MV-4-11 (cell line): ENCODE measurements at regions not wholly inside any gene's neighbourhood (a gene's known extent, or its start where the extent isn't known, plus 50 kb on each side); places are given as distances from the start of the nearest gene placed in this dataset.

ENCODE experiments used
- DNase-seq: peaks from one replicate; lab custom pipeline; 2025; lab: John Stamatoyannopoulos, UW

DNA sequence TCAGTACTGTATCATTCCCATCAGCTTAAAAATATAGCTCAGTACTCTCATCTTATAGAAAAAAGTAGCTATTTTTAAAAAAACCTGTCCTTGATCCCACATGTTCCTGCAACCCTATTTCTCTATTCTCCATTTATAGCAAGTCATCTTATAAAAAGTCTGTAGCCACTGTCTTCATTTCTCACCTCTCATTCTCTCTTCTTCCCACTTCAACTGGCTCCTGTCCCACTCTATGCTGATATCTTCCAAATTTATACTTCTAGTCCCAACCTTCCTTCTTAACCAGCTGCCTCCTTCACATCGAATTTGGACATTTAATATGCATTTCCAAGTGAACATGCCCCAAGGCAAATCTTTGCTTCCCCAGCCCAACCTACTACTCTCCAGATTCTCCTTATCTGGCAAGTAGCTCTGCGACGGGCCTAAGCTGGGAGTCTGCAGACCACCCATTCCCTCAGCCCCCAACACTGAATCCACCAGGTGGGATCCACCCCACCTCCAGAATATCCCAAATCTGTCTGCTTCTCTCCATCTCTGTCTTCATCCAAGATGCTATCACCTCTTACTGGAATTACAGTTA, 52.0 kb upstream of the TANC2 start:
- no peak for DNase-seq

GRCh38 chr17:62912363-62912762, 53.7 kb upstream of the TANC2 start:
- DNase-seq: no peak

DNA sequence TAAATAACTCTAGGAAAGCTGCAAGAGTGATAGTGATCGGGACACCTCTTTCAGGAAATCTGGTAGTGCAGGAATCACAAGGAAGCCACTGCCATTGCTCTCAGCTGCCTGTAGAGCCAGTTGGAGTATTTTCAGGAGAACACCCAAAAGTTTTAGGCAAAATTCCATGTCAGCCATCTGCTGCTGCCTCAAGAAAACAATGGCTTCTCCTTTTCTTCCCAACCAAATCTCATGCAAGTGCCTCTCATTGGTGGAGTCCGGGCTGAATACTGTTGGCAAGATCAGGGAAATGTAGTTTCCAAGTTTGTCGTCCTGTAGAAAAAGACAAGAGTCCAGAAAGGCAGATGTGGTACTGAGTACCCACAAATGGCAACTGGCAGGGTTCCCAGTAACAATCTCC, 54.9 kb upstream of the TANC2 start:
- no peak for DNase-seq

- DNase-seq: no peak
Measured at GRCh38 chr17:62910277-62910676, 55.8 kb upstream of the TANC2 start.

DNA sequence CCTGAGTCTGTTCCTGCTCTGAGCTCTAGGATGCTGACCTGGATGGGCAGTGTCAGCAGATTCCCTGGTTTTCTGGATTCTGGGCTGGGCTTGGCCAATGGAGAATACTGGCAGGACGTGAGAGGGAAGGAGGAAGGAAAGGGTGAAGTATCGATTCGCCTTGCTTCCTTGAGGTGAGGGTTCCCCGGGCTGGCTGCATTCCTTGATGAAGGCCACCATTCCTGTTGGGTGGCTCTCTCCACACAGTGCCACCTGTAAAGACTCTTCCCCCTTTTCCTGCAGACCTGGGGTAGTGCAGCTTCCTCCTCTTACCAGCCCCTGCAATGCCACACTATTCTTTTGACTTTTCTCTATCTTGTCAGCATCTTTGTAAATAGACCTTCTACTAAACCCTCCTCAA, 58.1 kb upstream of the TANC2 start:
- no peak for DNase-seq

- no peak for DNase-seq
Measured at GRCh38 chr17:62906881-62907280, 59.2 kb upstream of the TANC2 start.

GRCh38 chr17:62905233-62905632, 60.8 kb upstream of the TANC2 start:
- DNase-seq: no peak

- DNase-seq: no peak
Measured at GRCh38 chr17:62902531-62903220, 63.4 kb upstream of the TANC2 start.

DNA sequence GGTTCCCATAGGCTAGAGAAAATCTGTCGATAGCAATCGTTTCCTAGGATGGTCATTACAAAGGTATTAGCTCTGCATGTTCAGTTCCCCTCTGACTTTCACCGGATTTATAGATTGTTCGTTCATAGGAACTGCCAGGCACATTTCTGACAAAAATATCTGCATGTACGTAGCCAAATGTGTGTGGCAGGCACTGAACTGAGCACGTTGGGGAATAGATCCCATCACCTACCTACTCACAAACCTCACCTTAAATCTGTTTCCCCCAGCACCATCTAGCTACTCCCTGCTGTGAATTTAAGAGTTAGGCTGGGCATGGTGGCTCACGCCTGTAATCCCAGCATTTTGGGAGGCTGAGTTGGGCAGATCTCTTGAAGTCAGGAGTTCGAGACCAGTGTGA, 64.5 kb upstream of the TANC2 start:
- DNase-seq: no peak

- no peak for DNase-seq
Measured at GRCh38 chr17:62900096-62900495, 65.9 kb upstream of the TANC2 start.

DNA sequence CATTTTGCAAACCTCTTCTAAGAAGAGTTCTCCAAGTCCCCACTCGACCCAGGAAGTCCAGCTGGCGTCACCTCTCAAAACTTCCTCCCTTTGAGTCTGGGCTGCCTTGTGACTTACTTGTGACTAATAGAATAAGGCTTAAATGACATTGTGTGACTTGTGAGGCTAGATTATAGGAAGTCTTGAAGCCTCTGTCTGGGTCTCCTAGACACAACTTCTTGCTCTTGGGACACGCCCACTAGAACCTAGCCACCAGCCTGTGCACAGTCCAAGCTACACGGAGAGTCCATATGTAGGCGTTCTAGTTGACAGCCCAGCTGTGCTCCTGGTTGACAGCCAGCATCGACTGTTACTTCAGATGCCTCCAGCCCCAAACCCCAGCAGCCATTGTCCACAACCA, 66.7 kb upstream of the TANC2 start:
- peak; percentile 67 for DNase-seq

DNA sequence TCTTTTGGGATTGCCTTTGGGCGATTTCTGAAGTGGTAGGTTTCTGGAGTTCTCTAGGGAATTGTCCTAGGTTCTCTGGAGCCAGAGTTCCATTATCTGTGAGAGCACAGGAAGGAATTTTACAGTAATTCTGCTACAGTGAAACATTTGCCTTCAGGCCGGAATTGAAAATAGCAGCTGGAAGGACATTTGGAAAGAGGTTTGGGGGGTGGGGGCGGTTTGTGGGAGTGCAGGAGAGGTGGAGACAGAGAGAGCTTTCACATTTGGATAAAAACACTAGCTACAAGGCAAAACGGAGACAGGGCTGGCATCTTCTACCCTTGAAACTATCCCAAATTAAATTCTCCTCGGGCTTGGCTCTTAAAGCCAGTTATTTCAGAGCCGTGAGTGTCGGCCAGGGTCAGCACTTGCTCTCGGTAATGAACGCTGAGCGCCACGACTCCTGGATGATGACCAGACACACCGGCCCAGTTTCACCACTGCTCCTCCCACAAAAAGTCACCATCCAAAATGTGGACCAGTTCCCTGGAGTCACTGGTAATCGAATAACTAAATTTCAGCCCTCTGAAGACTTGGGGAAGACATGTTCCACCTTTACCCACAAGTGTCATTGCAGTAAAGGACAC, 67.7 kb upstream of the TANC2 start:
- no peak for DNase-seq

DNA sequence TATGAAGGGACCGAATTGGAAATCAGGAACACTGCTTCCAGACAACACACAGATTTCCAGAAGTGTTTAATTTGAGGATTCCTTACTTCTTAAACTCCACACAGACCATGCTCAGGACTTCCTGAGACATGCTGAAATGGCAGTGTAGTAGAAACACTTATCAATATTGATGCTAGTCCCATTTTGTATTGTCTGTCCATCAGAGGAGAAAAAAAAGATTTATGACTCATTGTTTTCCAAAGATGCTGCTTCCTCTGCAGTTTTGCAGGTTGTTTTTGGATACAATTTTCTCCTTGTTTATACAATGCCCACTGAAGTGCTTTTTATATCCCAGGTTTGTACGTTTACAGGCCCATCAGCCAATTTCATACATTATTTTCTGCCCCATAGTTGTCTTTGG, 68.3 kb upstream of the TANC2 start:
- no peak for DNase-seq

DNA sequence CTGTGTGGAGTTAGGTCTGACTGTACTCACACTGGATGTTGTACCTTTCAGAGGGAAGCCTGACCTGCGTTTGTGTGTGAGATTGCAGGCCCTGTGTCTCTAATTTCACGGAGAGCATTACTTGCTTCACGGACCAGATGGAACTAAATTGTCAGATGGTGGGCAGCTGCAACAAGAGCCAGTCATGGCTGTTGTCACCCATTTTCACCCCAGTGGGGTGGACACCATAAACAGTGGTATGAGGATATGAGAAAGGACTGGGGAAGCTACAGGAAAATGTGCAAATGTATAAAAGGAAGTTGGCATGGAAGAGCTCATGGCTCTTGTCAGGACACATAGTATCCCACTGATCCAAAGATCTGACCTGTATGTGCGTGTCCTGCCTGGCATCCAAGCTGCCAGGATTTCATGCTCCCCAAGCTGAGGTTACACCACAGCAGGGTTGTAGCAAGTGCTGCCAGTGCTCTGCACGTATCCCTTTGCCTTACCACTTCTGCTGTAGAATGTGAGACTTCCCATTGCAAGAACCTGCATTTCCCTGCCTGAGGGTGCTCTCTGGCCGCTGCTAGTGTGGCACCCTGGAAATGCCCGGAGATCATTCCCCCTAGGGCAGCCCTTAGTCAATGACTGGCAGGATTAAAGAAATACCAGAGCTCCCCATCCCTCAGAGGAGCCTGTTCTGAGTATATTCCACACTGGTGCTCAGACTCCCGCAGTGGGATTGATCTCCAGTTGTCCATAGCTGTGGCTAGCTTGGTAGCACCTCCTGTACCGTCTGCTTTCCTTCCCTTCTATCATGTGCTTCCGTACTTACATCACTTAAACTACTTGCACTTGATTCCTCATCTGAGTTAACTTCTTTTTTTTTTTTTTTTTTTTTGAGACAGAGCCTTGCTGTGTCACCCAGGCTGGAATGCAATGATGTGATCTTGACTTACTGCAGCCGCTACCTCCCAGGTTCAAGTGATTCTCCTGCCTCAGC, 70.4 kb upstream of the TANC2 start:
- DNase-seq: peak; percentile 50

- peak; percentile 96 for DNase-seq
Measured at GRCh38 chr17:62892870-62893338, 73.1 kb upstream of the TANC2 start.

GRCh38 chr17:62892061-62892675, 73.9 kb upstream of the TANC2 start:
- DNase-seq: peak; percentile 14

GRCh38 chr17:62891659-62892058, 74.4 kb upstream of the TANC2 start:
- DNase-seq: no peak

GRCh38 chr17:62888765-62889164, 77.3 kb upstream of the TANC2 start:
- DNase-seq: no peak

DNA sequence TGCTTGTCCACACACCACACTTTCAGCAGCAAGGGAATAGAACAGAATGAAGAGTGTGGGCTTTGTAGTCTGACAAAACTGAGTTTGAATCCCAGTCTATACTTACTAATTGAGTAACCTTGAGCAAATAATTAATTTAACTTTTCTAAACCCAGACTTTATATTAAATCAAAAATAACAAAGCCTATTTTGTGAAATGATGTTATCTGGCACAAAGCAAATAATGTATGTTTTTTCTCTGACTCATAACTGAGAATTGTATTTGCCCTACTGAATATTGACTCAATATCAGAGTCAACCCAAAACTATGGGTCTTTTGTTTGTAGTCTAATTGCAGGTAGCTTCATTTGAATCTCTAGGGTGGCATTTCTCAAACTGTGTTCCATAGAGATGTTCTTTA, 77.9 kb upstream of the TANC2 start:
- no peak for DNase-seq

GRCh38 chr17:62887437-62887836, 78.6 kb upstream of the TANC2 start:
- no peak for DNase-seq

GRCh38 chr17:62884781-62885180, 76.7 kb upstream of the MARCHF10 start:
- no peak for DNase-seq

DNA sequence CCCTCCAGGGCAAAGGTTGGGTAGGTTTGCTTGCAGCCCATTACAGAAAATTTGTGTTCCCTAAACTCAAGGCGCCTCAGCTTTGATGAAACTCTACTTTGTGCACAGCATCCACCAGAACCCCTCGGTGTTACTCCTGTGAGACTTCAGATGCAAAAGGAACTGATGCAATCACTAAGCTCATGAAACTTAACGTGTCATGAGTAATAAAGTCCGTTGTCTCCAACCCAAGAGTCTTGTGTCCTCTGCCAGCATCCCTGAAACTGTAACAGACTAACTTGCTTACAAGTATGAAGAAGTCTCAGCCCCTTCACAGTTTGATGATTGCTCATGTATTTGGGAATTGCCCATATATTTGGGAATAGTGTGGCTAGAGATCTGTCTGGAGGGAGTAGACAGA, 74.8 kb upstream of the MARCHF10 start:
- peak; percentile 83 for DNase-seq
